ENCODE measurements at regions not wholly inside any gene's neighbourhood (a gene's known extent, or its start where the extent isn't known, plus 50 kb on each side); places are given as distances from the start of the nearest gene placed in this dataset.

DNA sequence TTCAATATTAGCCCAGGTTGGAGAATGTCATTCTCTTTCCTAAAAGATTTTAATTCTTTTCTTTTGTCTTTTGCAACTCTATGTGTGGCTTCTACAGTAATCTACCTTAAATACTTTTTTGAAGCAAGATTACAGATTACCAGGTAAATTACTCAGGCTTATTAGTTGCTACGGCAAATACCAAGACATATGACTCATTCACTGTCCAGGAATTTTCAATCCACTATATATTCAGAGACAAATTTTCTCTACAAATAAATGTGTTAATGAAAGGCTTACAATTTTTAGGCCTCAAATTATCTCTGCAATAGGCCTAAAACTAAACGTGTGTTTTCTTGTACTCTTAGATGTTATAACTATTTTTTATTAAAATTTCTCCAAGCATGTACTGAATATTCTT lies 631.3 kb downstream of the DIAPH3 start:
- TF ChIP-seq, protein P1, sequence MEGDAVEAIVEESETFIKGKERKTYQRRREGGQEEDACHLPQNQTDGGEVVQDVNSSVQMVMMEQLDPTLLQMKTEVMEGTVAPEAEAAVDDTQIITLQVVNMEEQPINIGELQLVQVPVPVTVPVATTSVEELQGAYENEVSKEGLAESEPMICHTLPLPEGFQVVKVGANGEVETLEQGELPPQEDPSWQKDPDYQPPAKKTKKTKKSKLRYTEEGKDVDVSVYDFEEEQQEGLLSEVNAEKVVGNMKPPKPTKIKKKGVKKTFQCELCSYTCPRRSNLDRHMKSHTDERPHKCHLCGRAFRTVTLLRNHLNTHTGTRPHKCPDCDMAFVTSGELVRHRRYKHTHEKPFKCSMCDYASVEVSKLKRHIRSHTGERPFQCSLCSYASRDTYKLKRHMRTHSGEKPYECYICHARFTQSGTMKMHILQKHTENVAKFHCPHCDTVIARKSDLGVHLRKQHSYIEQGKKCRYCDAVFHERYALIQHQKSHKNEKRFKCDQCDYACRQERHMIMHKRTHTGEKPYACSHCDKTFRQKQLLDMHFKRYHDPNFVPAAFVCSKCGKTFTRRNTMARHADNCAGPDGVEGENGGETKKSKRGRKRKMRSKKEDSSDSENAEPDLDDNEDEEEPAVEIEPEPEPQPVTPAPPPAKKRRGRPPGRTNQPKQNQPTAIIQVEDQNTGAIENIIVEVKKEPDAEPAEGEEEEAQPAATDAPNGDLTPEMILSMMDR (IDR thresholded peaks at IDR 0.05), result no peak
- TF ChIP-seq POLR2A (IDR thresholded peaks at IDR 0.05), result no peak
